ENCODE measurements at regions not wholly inside any gene's neighbourhood (a gene's known extent, or its start where the extent isn't known, plus 50 kb on each side); places are given as distances from the start of the nearest gene placed in this dataset.
"Not testable (repeated sequence)": the region's sequence is repeated elsewhere in the genome, so short reads cannot be mapped to it uniquely, and the experiment has no call there.

GRCh38 chr3:48068886-48069285 is 52.7 kb upstream of the MAP4 start:
- H3K4ac ChIP-seq (ENCODE audit: low read depth, low read length), result no peak overlapping the region
- no peaks in the 10 kb centered on the region for H3K4me1 ChIP-seq (ENCODE audit: control insufficient read depth in 1 of 2, insufficient read depth in 2 of 2, low read length in 2 of 2)
- peaks cover 0 to 7% of the 10 kb centered on the region in 2 experiments for H3K36me3 ChIP-seq (ENCODE audit: control insufficient read depth in 1 of 2, insufficient read depth in 2 of 2, low read length in 2 of 2)
- no peak overlapping the region for H2BK5ac ChIP-seq (ENCODE audit: low read depth, low read length, poor library complexity)
- H2AK5ac ChIP-seq (ENCODE audit: low read length), result no peak overlapping the region
- H2AFZ ChIP-seq (ENCODE audit: insufficient read depth, low read length, poor library complexity), result no peak overlapping the region
- no peaks in the 10 kb centered on the region for H3K9me3 ChIP-seq (ENCODE audit: insufficient read depth, low read depth, low read length)
- no peak overlapping the region for H2BK12ac ChIP-seq (ENCODE audit: low read length)
- H3K4me3 ChIP-seq (ENCODE audit: low read depth, low read length), result no peak overlapping the region
- H3K9ac ChIP-seq (ENCODE audit: low read length), result no peak overlapping the region
- H3K4me2 ChIP-seq (ENCODE audit: low read length), result no peak overlapping the region
- peaks cover 14% of the 10 kb centered on the region for H3K79me2 ChIP-seq (ENCODE audit: control insufficient read depth, insufficient read depth, low read length, poor library complexity)
- no peak for DNase-seq
- no peak overlapping the region for H4K12ac ChIP-seq (ENCODE audit: low read depth, low read length)
- H4K8ac ChIP-seq (ENCODE audit: low read depth, low read length), result no peak overlapping the region
- H4K91ac ChIP-seq (ENCODE audit: low read depth, low read length), result no peak overlapping the region
- H3K14ac ChIP-seq (ENCODE audit: low read length), result no peak overlapping the region
- H3K27me3 ChIP-seq (ENCODE audit: insufficient read depth, low read length), result no peaks in the 10 kb centered on the region
- WGBS (ENCODE audit: extremely low coverage, insufficient coverage, insufficient read length), result no CpG with 5 or more reads among the region's 1 CpG
- no peak overlapping the region for H2BK120ac ChIP-seq (ENCODE audit: insufficient read depth, low read length, poor library complexity)
- no peak overlapping the region for H3K27ac ChIP-seq (ENCODE audit: low read depth, low read length)
- no peak overlapping the region for H3K18ac ChIP-seq (ENCODE audit: low read length)
- H3K23ac ChIP-seq (ENCODE audit: low read length), result no peak overlapping the region
- H3K79me1 ChIP-seq (ENCODE audit: low read length), result no peaks in the 10 kb centered on the region

GRCh38 chr3:48068320-48068719 is 52.1 kb upstream of the MAP4 start:
- H4K8ac ChIP-seq (ENCODE audit: low read depth, low read length); H2AK5ac ChIP-seq (ENCODE audit: low read length); H3K18ac ChIP-seq (ENCODE audit: low read length); H3K9ac ChIP-seq (ENCODE audit: low read length); H4K91ac ChIP-seq (ENCODE audit: low read depth, low read length); H3K79me1 ChIP-seq (ENCODE audit: low read length); H2BK120ac ChIP-seq (ENCODE audit: insufficient read depth, low read length, poor library complexity); H3K4me2 ChIP-seq (ENCODE audit: low read length); H3K23ac ChIP-seq (ENCODE audit: low read length); H3K27me3 ChIP-seq (ENCODE audit: insufficient read depth, low read length); H2BK5ac ChIP-seq (ENCODE audit: low read depth, low read length, poor library complexity); H3K4me1 ChIP-seq (ENCODE audit: control insufficient read depth in 1 of 2, insufficient read depth in 2 of 2, low read length in 2 of 2); H3K14ac ChIP-seq (ENCODE audit: low read length); H3K36me3 ChIP-seq (ENCODE audit: control insufficient read depth in 1 of 2, insufficient read depth in 2 of 2, low read length in 2 of 2); DNase-seq; H3K9me3 ChIP-seq (ENCODE audit: insufficient read depth, low read depth, low read length); H3K4me3 ChIP-seq (ENCODE audit: low read depth, low read length); H2BK12ac ChIP-seq (ENCODE audit: low read length); H3K27ac ChIP-seq (ENCODE audit: low read depth, low read length); H4K12ac ChIP-seq (ENCODE audit: low read depth, low read length); H2AFZ ChIP-seq (ENCODE audit: insufficient read depth, low read length, poor library complexity): not testable (repeated sequence)
- peaks cover 14% of the 10 kb centered on the region for H3K79me2 ChIP-seq (ENCODE audit: control insufficient read depth, insufficient read depth, low read length, poor library complexity)
- peak overlapping the region; percentile 94 for H3K4ac ChIP-seq (ENCODE audit: low read depth, low read length)
- WGBS (ENCODE audit: extremely low coverage, insufficient coverage, insufficient read length), result no CpG with 5 or more reads among the region's 10 CpGs

- Histone ChIP-seq H3K27me3 (ENCODE audit: insufficient read depth, low read length) (no peaks in the 10 kb centered on the region), H3K4me2 (ENCODE audit: low read length) (no peak overlapping the region), H4K91ac (ENCODE audit: low read depth, low read length) (no peak overlapping the region), H3K79me2 (ENCODE audit: control insufficient read depth, insufficient read depth, low read length, poor library complexity) (peaks cover 10% of the 10 kb centered on the region), H3K36me3 (ENCODE audit: control insufficient read depth in 1 of 2, insufficient read depth in 2 of 2, low read length in 2 of 2) (peaks cover 0 to 7% of the 10 kb centered on the region in 2 experiments), H2BK120ac (ENCODE audit: insufficient read depth, low read length, poor library complexity) (no peak overlapping the region), H2AFZ (ENCODE audit: insufficient read depth, low read length, poor library complexity) (no peak overlapping the region), H4K12ac (ENCODE audit: low read depth, low read length) (no peak overlapping the region), H2BK12ac (ENCODE audit: low read length) (no peak overlapping the region), H2BK5ac (ENCODE audit: low read depth, low read length, poor library complexity) (no peak overlapping the region), H3K14ac (ENCODE audit: low read length) (no peak overlapping the region), H3K4ac (ENCODE audit: low read depth, low read length) (peak overlapping the region; percentile 75), H2AK5ac (ENCODE audit: low read length) (no peak overlapping the region), H3K4me3 (ENCODE audit: low read depth, low read length) (no peak overlapping the region), H3K27ac (ENCODE audit: low read depth, low read length) (no peak overlapping the region), H3K18ac (ENCODE audit: low read length) (no peak overlapping the region), H3K4me1 (ENCODE audit: control insufficient read depth in 1 of 2, insufficient read depth in 2 of 2, low read length in 2 of 2) (no peaks in the 10 kb centered on the region), H3K9ac (ENCODE audit: low read length) (no peak overlapping the region), H4K8ac (ENCODE audit: low read depth, low read length) (no peak overlapping the region), H3K79me1 (ENCODE audit: low read length) (no peaks in the 10 kb centered on the region), H3K23ac (ENCODE audit: low read length) (no peak overlapping the region), H3K9me3 (ENCODE audit: insufficient read depth, low read depth, low read length) (no peaks in the 10 kb centered on the region)
- no peak for DNase-seq
- WGBS (ENCODE audit: extremely low coverage, insufficient coverage, insufficient read length), result no CpG with 5 or more reads among the region's 4 CpGs
Observed at GRCh38 chr3:48067271-48067670, 51.1 kb upstream of the MAP4 start.
